ENCODE measurements at regions not wholly inside any gene's neighbourhood (a gene's known extent, or its start where the extent isn't known, plus 50 kb on each side); places are given as distances from the start of the nearest gene placed in this dataset.

GRCh38 chr2:18503376-18504228 is 56.9 kb downstream of the RDH14 start:
- Mint-ChIP-seq H3K36me3 (no peaks in the 10 kb centered on the region), H3K4me3 (no peak overlapping the region), H3K27ac (no peak overlapping the region), H3K27me3 (peaks cover 8% of the 10 kb centered on the region), H3K4me1 (peaks cover 9% of the 10 kb centered on the region), H3K9me3 (no peaks in the 10 kb centered on the region)
- no peak for DNase-seq (ENCODE audit: low spot score in 2 of 2)
- no peak for ATAC-seq (ENCODE audit: low read depth)

- Mint-ChIP-seq H3K27ac (no peak overlapping the region), H3K27me3 (peaks cover 8% of the 10 kb centered on the region), H3K4me1 (peaks cover 7% of the 10 kb centered on the region), H3K4me3 (no peak overlapping the region), H3K9me3 (no peaks in the 10 kb centered on the region), H3K36me3 (no peaks in the 10 kb centered on the region)
- no peak for DNase-seq (ENCODE audit: low spot score in 2 of 2)
- ATAC-seq (ENCODE audit: low read depth) = no peak
These were observed 58.3 kb downstream of the RDH14 start for GRCh38 chr2:18502142-18502541.

- Mint-ChIP-seq H3K4me3 (no peak overlapping the region), H3K27me3 (peaks cover 9% of the 10 kb centered on the region), H3K27ac (no peak overlapping the region), H3K36me3 (no peaks in the 10 kb centered on the region), H3K9me3 (no peaks in the 10 kb centered on the region), H3K4me1 (peaks cover 3% of the 10 kb centered on the region)
- ATAC-seq (ENCODE audit: low read depth) (no peak), DNase-seq (ENCODE audit: low spot score in 2 of 2) (no peak)
These were observed 58.7 kb downstream of the RDH14 start for GRCh38 chr2:18501729-18502128.

- ATAC-seq (ENCODE audit: low read depth) (no peak), DNase-seq (ENCODE audit: low spot score in 2 of 2) (no peak)
- peaks cover 3% of the 10 kb centered on the region for H3K4me1 Mint-ChIP-seq
- no peak overlapping the region for H3K27ac Mint-ChIP-seq
- H3K36me3 Mint-ChIP-seq = no peaks in the 10 kb centered on the region
- no peaks in the 10 kb centered on the region for H3K9me3 Mint-ChIP-seq
- H3K4me3 Mint-ChIP-seq = no peak overlapping the region
- peaks cover 10% of the 10 kb centered on the region for H3K27me3 Mint-ChIP-seq
These were observed 59.3 kb downstream of the RDH14 start for GRCh38 chr2:18501156-18501555.

GRCh38 chr2:18500333-18500732 is 60.1 kb downstream of the RDH14 start:
- no peak for ATAC-seq (ENCODE audit: low read depth)
- Mint-ChIP-seq H3K4me1 (no peaks in the 10 kb centered on the region), H3K27me3 (peaks cover 5% of the 10 kb centered on the region), H3K9me3 (no peaks in the 10 kb centered on the region), H3K4me3 (no peak overlapping the region), H3K27ac (no peak overlapping the region), H3K36me3 (no peaks in the 10 kb centered on the region)
- no peak for DNase-seq (ENCODE audit: low spot score in 2 of 2)

GRCh38 chr2:18498531-18498930 is 61.9 kb downstream of the RDH14 start:
- Mint-ChIP-seq H3K4me1 (no peaks in the 10 kb centered on the region), H3K9me3 (no peaks in the 10 kb centered on the region), H3K27ac (no peak overlapping the region), H3K4me3 (no peak overlapping the region), H3K27me3 (peaks cover 8% of the 10 kb centered on the region), H3K36me3 (no peaks in the 10 kb centered on the region)
- DNase-seq (ENCODE audit: low spot score in 2 of 2) = no peak
- ATAC-seq (ENCODE audit: low read depth) = no peak

- no peak for ATAC-seq (ENCODE audit: low read depth)
- H3K27me3 Mint-ChIP-seq = peaks cover 13% of the 10 kb centered on the region
These were observed 63.9 kb downstream of the RDH14 start for GRCh38 chr2:18496516-18496915.

GRCh38 chr2:18495058-18495457 is 65.4 kb downstream of the RDH14 start:
- DNase-seq (ENCODE audit: low spot score in 2 of 2) (no peak), ATAC-seq (ENCODE audit: low read depth) (no peak)
- H3K4me3 Mint-ChIP-seq = no peak overlapping the region
- no peak overlapping the region for H3K27ac Mint-ChIP-seq
- H3K9me3 Mint-ChIP-seq = no peaks in the 10 kb centered on the region
- no peaks in the 10 kb centered on the region for H3K4me1 Mint-ChIP-seq
- no peaks in the 10 kb centered on the region for H3K36me3 Mint-ChIP-seq
- H3K27me3 Mint-ChIP-seq = peaks cover 11% of the 10 kb centered on the region

More at GRCh38 chr2:18496516-18496915, 63.9 kb downstream of the RDH14 start:
- no peak overlapping the region for H3K4me3 Mint-ChIP-seq
- DNase-seq (ENCODE audit: low spot score in 2 of 2) = no peak
- H3K27ac Mint-ChIP-seq = no peak overlapping the region
- H3K4me1 Mint-ChIP-seq = no peaks in the 10 kb centered on the region
- no peaks in the 10 kb centered on the region for H3K9me3 Mint-ChIP-seq
- H3K36me3 Mint-ChIP-seq = no peaks in the 10 kb centered on the region

- DNase-seq (ENCODE audit: low spot score in 2 of 2) = no peak
- Mint-ChIP-seq H3K27me3 (peaks cover 11% of the 10 kb centered on the region), H3K9me3 (no peaks in the 10 kb centered on the region), H3K4me1 (no peaks in the 10 kb centered on the region), H3K36me3 (no peaks in the 10 kb centered on the region), H3K4me3 (no peak overlapping the region), H3K27ac (no peak overlapping the region)
- ATAC-seq (ENCODE audit: low read depth) = no peak
These were observed 67.7 kb downstream of the RDH14 start for GRCh38 chr2:18492721-18493120.

- Mint-ChIP-seq H3K4me1 (no peaks in the 10 kb centered on the region), H3K27me3 (peaks cover 10% of the 10 kb centered on the region), H3K27ac (no peak overlapping the region), H3K4me3 (no peak overlapping the region), H3K9me3 (no peaks in the 10 kb centered on the region), H3K36me3 (no peaks in the 10 kb centered on the region)
- DNase-seq (ENCODE audit: low spot score in 2 of 2) (no peak), ATAC-seq (ENCODE audit: low read depth) (no peak)
These were observed 68.9 kb downstream of the RDH14 start for GRCh38 chr2:18491577-18491976.

- Mint-ChIP-seq H3K27ac (no peak overlapping the region), H3K9me3 (no peaks in the 10 kb centered on the region), H3K36me3 (no peaks in the 10 kb centered on the region), H3K27me3 (peaks cover 10% of the 10 kb centered on the region), H3K4me1 (no peaks in the 10 kb centered on the region), H3K4me3 (no peak overlapping the region)
- no peak for DNase-seq (ENCODE audit: low spot score in 2 of 2)
- ATAC-seq (ENCODE audit: low read depth) = no peak
These were observed 69.6 kb downstream of the RDH14 start for GRCh38 chr2:18490901-18491300.

- no peaks in the 10 kb centered on the region for H3K36me3 Mint-ChIP-seq
- no peak overlapping the region for H3K4me3 Mint-ChIP-seq
- DNase-seq (ENCODE audit: low spot score in 2 of 2) (no peak), ATAC-seq (ENCODE audit: low read depth) (no peak)
- H3K27me3 Mint-ChIP-seq = peaks cover 2% of the 10 kb centered on the region
- no peak overlapping the region for H3K27ac Mint-ChIP-seq
- no peaks in the 10 kb centered on the region for H3K4me1 Mint-ChIP-seq
- no peaks in the 10 kb centered on the region for H3K9me3 Mint-ChIP-seq
These were observed 73.1 kb downstream of the RDH14 start for GRCh38 chr2:18487106-18487913.

GRCh38 chr2:18484625-18485024 is 75.8 kb downstream of the RDH14 start:
- Mint-ChIP-seq H3K4me3 (no peak overlapping the region), H3K4me1 (no peaks in the 10 kb centered on the region), H3K36me3 (no peaks in the 10 kb centered on the region), H3K27me3 (peaks cover 4% of the 10 kb centered on the region), H3K9me3 (no peaks in the 10 kb centered on the region), H3K27ac (no peak overlapping the region)
- ATAC-seq (ENCODE audit: low read depth) (no peak), DNase-seq (ENCODE audit: low spot score in 2 of 2) (no peak)

- DNase-seq (ENCODE audit: low spot score in 2 of 2) (no peak), ATAC-seq (ENCODE audit: low read depth) (no peak)
- Mint-ChIP-seq H3K9me3 (no peaks in the 10 kb centered on the region), H3K27ac (no peak overlapping the region), H3K36me3 (no peaks in the 10 kb centered on the region), H3K27me3 (peaks cover 3% of the 10 kb centered on the region), H3K4me3 (no peak overlapping the region), H3K4me1 (no peaks in the 10 kb centered on the region)
These were observed 76.6 kb downstream of the RDH14 start for GRCh38 chr2:18483896-18484295.

Measured in memory B cell (primary cell).